BJ (cell line): ENCODE measurements at regions not wholly inside any gene's neighbourhood (a gene's known extent, or its start where the extent isn't known, plus 50 kb on each side); places are given as distances from the start of the nearest gene placed in this dataset.

ENCODE experiments used
- CTCF ChIA-PET: fragments of 350-600 bp; formaldehyde crosslinking; extraction: SDS; loops from one replicate; lab custom pipeline; 2021; ENCODE audit warnings: antibody characterized with exemption, inconsistent platforms; lab: Yijun Ruan, JAX
- POLR2A ChIA-PET: fragments of 300-600 bp; sonication (Branson Sonifier 250); formaldehyde crosslinking; extraction: SDS; loops from one replicate; lab custom pipeline; 2021; ENCODE audit warnings: antibody characterized with exemption; lab: Charles Lee
- DNase-seq: peaks from one replicate; pipeline ENCODE4 v3.0.0-alpha.2; 2011; ENCODE audit warnings: low read depth
- H3K27me3 ChIP-seq: 2 replicates; pipeline ENCODE4 v1.6.0; 2011; ENCODE audit warnings: low read length; ENCODE audit not compliant: control insufficient read depth, insufficient read depth
- H3K36me3 ChIP-seq: 2 replicates; pipeline ENCODE4 v1.5.1; 2011; ENCODE audit warnings: low read length; ENCODE audit not compliant: control insufficient read depth, insufficient read depth
- H3K4me3 ChIP-seq: 2 replicates; pipeline ENCODE4 v1.5.1; 2011; ENCODE audit warnings: low read depth, mild to moderate bottlenecking, control low read depth, low read length
- CTCF ChIP-seq: IDR thresholded peaks from 2 replicates; pipeline ENCODE4 v1.5.1; 2011; ENCODE audit warnings: low read depth, mild to moderate bottlenecking, control low read depth, inconsistent platforms, low read length, moderate library complexity; ENCODE audit not compliant: insufficient read depth

- H3K27me3 ChIP-seq = no peaks in the 10 kb centered on the region
- no peak overlapping the region for H3K4me3 ChIP-seq
- H3K36me3 ChIP-seq = no peaks in the 10 kb centered on the region
- CTCF ChIA-PET = no interaction called here
- DNase-seq = no peak
- POLR2A ChIA-PET = no interaction called here
- no peak for TF ChIP-seq CTCF
Observed at GRCh38 chr9:80448996-80449395, 877.2 kb downstream of the TLE4 start.

GRCh38 chr9:80447876-80448275 lies 876.1 kb downstream of the TLE4 start:
- no peaks in the 10 kb centered on the region for H3K27me3 ChIP-seq
- CTCF ChIA-PET = interaction anchor here (1.0 kb wide), 1 partner anchor 9 kb away, joined by 3 read pairs; no protein-coding TSS in a partner anchor
- TF ChIP-seq CTCF = no peak
- H3K4me3 ChIP-seq = no peak overlapping the region
- H3K36me3 ChIP-seq = no peaks in the 10 kb centered on the region
- POLR2A ChIA-PET = no interaction called here
- DNase-seq = no peak

GRCh38 chr9:80440724-80441123 lies 869.0 kb downstream of the TLE4 start:
- ChIA-PET POLR2A (no interaction called here), CTCF (no interaction called here)
- TF ChIP-seq CTCF = no peak
- H3K27me3 ChIP-seq = no peaks in the 10 kb centered on the region
- H3K4me3 ChIP-seq = no peak overlapping the region
- DNase-seq = no peak
- no peaks in the 10 kb centered on the region for H3K36me3 ChIP-seq

GRCh38 chr9:80437825-80438224 lies 866.1 kb downstream of the TLE4 start:
- CTCF ChIA-PET = no interaction called here
- Histone ChIP-seq H3K4me3 (no peak overlapping the region), H3K36me3 (no peaks in the 10 kb centered on the region), H3K27me3 (no peaks in the 10 kb centered on the region)
- DNase-seq = no peak
- no peak for TF ChIP-seq CTCF
- POLR2A ChIA-PET = no interaction called here

GRCh38 chr9:80437091-80437640 lies 865.4 kb downstream of the TLE4 start:
- ChIA-PET CTCF (no interaction called here), POLR2A (no interaction called here)
- no peaks in the 10 kb centered on the region for H3K27me3 ChIP-seq
- no peak overlapping the region for H3K4me3 ChIP-seq
- no peak for DNase-seq
- TF ChIP-seq CTCF = no peak
- H3K36me3 ChIP-seq = no peaks in the 10 kb centered on the region
